ENCODE measurements at regions not wholly inside any gene's neighbourhood (a gene's known extent, or its start where the extent isn't known, plus 50 kb on each side); places are given as distances from the start of the nearest gene placed in this dataset.

DNA sequence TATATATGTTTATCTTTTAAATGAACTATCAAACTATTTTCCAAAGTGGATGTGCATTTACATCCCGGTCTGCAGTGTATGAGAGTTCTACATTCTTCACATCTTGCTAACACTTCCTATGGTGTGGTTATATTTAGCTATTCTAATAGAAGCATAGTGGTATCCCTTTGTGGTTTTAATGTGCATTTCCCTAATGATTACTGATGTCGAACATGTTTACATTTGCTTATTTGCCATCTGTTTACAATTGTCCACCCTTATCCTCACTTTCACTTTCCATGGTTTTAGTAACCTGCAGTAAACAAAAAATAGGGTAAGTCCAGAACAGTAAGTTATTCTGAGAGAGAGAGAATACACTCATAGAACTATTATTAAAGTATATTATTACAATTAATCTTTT, 360.5 kb upstream of the NAALADL2 start:
- TF ChIP-seq, protein P1, sequence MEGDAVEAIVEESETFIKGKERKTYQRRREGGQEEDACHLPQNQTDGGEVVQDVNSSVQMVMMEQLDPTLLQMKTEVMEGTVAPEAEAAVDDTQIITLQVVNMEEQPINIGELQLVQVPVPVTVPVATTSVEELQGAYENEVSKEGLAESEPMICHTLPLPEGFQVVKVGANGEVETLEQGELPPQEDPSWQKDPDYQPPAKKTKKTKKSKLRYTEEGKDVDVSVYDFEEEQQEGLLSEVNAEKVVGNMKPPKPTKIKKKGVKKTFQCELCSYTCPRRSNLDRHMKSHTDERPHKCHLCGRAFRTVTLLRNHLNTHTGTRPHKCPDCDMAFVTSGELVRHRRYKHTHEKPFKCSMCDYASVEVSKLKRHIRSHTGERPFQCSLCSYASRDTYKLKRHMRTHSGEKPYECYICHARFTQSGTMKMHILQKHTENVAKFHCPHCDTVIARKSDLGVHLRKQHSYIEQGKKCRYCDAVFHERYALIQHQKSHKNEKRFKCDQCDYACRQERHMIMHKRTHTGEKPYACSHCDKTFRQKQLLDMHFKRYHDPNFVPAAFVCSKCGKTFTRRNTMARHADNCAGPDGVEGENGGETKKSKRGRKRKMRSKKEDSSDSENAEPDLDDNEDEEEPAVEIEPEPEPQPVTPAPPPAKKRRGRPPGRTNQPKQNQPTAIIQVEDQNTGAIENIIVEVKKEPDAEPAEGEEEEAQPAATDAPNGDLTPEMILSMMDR (IDR thresholded peaks at IDR 0.05) = no peak
- TF ChIP-seq EP300 (IDR thresholded peaks at IDR 0.05) (no peak), POLR2A (IDR thresholded peaks at IDR 0.05; ENCODE audit: low read depth) (no peak)
